HCT116 (cell line): ENCODE measurements at regions not wholly inside any gene's neighbourhood (a gene's known extent, or its start where the extent isn't known, plus 50 kb on each side); places are given as distances from the start of the nearest gene placed in this dataset.

ENCODE experiments used
- ATAC-seq: fragments of 200-7000 bp; cut with Tn5 transposase; 2 replicates; pipeline ENCODE4 v1.9.1; 2020; ENCODE audit warnings: mild to moderate bottlenecking, moderate library complexity
- BruUV-seq: library from RNA; stranded (reverse); fragments of 400-500 nt; replicated peaks from 2 replicates; lab custom pipeline; 2021; lab: Mats Ljungman, UMichigan
- CTCF ChIA-PET: fragments of 300-600 bp; sonication (Branson Sonifier 250); formaldehyde crosslinking; loops from one replicate; lab custom pipeline; 2021; ENCODE audit warnings: antibody characterized with exemption; lab: Charles Lee
- POLR2A ChIA-PET: fragments of 300-600, 350-600 bp; sonication (Branson Sonifier 250); formaldehyde crosslinking; loops from one replicate; lab custom pipeline; 2021; ENCODE audit warnings: antibody characterized with exemption; lab: Charles Lee
- RAD21 ChIA-PET, 2 experiments: fragments of 300-600 bp; sonication (Branson Sonifier 250); formaldehyde crosslinking; loops; one replicate each; lab custom pipeline; 2023; ENCODE audit warnings: low total read pairs in 2 of 2; ENCODE audit not compliant: uncharacterized antibody in 2 of 2, unreplicated experiment in 2 of 2, low non-redundant PET in 1 of 2; lab: Charles Lee
- DNase-seq: peaks from one replicate; pipeline ENCODE4 v3.0.0-alpha.2; 2010; ENCODE audit warnings: low read depth, low spot score
- H2AFZ ChIP-seq: fragments of 200-600 bp; shearing (Covaris generic), sonication (generic); 2 replicates; pipeline ENCODE4 v1.6.1; 2017; ENCODE audit warnings: low read depth, mixed run types, mixed read lengths, antibody characterized with exemption, low read length; ENCODE audit not compliant: poor library complexity, severe bottlenecking
- H3K27ac ChIP-seq: 2 replicates; pipeline ENCODE4 v1.5.1; 2012; ENCODE audit warnings: low read depth, low read length
- H3K27me3 ChIP-seq: fragments of 200-600 bp; sonication (generic); 2 replicates; pipeline ENCODE4 v1.6.1; 2016; ENCODE audit warnings: mixed run types, low read length, mixed read lengths; ENCODE audit not compliant: insufficient read depth
- H3K36me3 ChIP-seq, 2 experiments: fragments of 200-500 bp in 1 of 2; fragments of 200-600 bp in 1 of 2; sonication (Bioruptor generic) in 1 of 2; sonication (generic) in 1 of 2; 2 replicates each; pipeline versions ENCODE4 v1.5.1 to v1.6.1; 2014 to 2016; ENCODE audit warnings: low read length in 2 of 2, inconsistent platforms in 1 of 2, mixed read lengths in 1 of 2, mixed run types in 1 of 2; ENCODE audit not compliant: insufficient read depth in 2 of 2, control insufficient read depth in 1 of 2
- H3K4me1 ChIP-seq, 2 experiments: fragments of 200-600 bp in 1 of 2; sonication (generic) in 1 of 2; 2 replicates each; pipeline versions ENCODE4 v1.5.1 to v1.6.1; 2012 to 2017; ENCODE audit warnings: low read length in 2 of 2, inconsistent platforms in 1 of 2, mild to moderate bottlenecking in 1 of 2, mixed read lengths in 1 of 2, mixed run types in 1 of 2, moderate library complexity in 1 of 2; ENCODE audit not compliant: insufficient read depth in 2 of 2, control insufficient read depth in 1 of 2
- H3K4me2 ChIP-seq: fragments of 200-600 bp; sonication (generic); 2 replicates; pipeline ENCODE4 v1.6.1; 2017; ENCODE audit warnings: mixed run types, low read length, mixed read lengths
- H3K4me3 ChIP-seq, 2 experiments: fragments of 200-600 bp in 1 of 2; sonication (generic) in 1 of 2; replicated peaks in 1 of 2; 2 replicates each; pipeline ENCODE4 v1.5.1; 2011 to 2016; ENCODE audit warnings: low read length in 2 of 2, control low read depth in 1 of 2, low read depth in 1 of 2, mild to moderate bottlenecking in 1 of 2, mixed read lengths in 1 of 2, mixed run types in 1 of 2
- H3K79me2 ChIP-seq: fragments of 200-600 bp; sonication (generic); 2 replicates; pipeline ENCODE4 v1.6.1; 2017; ENCODE audit warnings: mild to moderate bottlenecking, mixed run types, low read length, moderate library complexity, mixed read lengths; ENCODE audit not compliant: insufficient read depth
- H3K9ac ChIP-seq: fragments of 200-600 bp; sonication (generic); 2 replicates; pipeline ENCODE4 v1.6.1; 2016; ENCODE audit warnings: low read length, mixed read lengths
- H3K9me2 ChIP-seq: fragments of 200-600 bp; sonication (generic), shearing (Covaris generic); 2 replicates; pipeline ENCODE4 v1.6.1; 2017; ENCODE audit warnings: mixed run types, mild to moderate bottlenecking, moderate library complexity; ENCODE audit not compliant: insufficient read depth
- H3K9me3 ChIP-seq, 2 experiments: fragments of 200-500 bp in 1 of 2; fragments of 200-600 bp in 1 of 2; sonication (Bioruptor generic) in 1 of 2; sonication (generic) in 1 of 2; 2 replicates each; pipeline ENCODE4 v1.6.1; 2014 to 2017; ENCODE audit warnings: low read length in 2 of 2, mixed read lengths in 2 of 2, inconsistent platforms in 1 of 2, low read depth in 1 of 2, mild to moderate bottlenecking in 1 of 2, mixed run types in 1 of 2, moderate library complexity in 1 of 2; ENCODE audit not compliant: control insufficient read depth in 1 of 2, insufficient read depth in 1 of 2
- H4K20me1 ChIP-seq: fragments of 200-600 bp; sonication (generic), shearing (Covaris generic); 2 replicates; pipeline ENCODE4 v1.6.1; 2017; ENCODE audit warnings: mixed run types, mild to moderate bottlenecking, moderate library complexity; ENCODE audit not compliant: insufficient read depth
- ATF3 ChIP-seq: IDR thresholded peaks from 2 replicates; pipeline ENCODE4 v1.6.1; 2012
- EGR1 ChIP-seq: IDR thresholded peaks from 2 replicates; pipeline ENCODE4 v1.6.1; 2012; ENCODE audit warnings: low read depth
- ELF1 ChIP-seq: IDR thresholded peaks from 2 replicates; pipeline ENCODE4 v1.6.1; 2012; ENCODE audit warnings: low read depth, borderline replicate concordance
- EZH2 ChIP-seq: fragments of 200-600 bp; sonication (generic); IDR thresholded peaks from 2 replicates; pipeline ENCODE4 v1.6.1; 2017; ENCODE audit warnings: antibody characterized with exemption, mixed run types
- EZH2phosphoT487 ChIP-seq: fragments of 200-600 bp; IDR thresholded peaks from 2 replicates; pipeline ENCODE4 v1.6.1; 2018; ENCODE audit warnings: antibody characterized with exemption, borderline replicate concordance
- FOSL1 ChIP-seq: IDR thresholded peaks from 2 replicates; pipeline ENCODE4 v1.6.1; 2012; ENCODE audit warnings: low read depth
- JUND ChIP-seq: IDR thresholded peaks from 2 replicates; pipeline ENCODE4 v1.6.1; 2012
- REST ChIP-seq: IDR thresholded peaks from 2 replicates; pipeline ENCODE4 v1.6.1; 2012; ENCODE audit warnings: low read depth
- SIN3A ChIP-seq: IDR thresholded peaks from 2 replicates; pipeline ENCODE4 v1.6.1; 2012; ENCODE audit warnings: low read depth
- SRF ChIP-seq: IDR thresholded peaks from 2 replicates; pipeline ENCODE4 v1.6.1; 2012; ENCODE audit warnings: low read depth
- TCF7L2 ChIP-seq: IDR thresholded peaks from 2 replicates; pipeline ENCODE4 v1.7.0; 2011; ENCODE audit warnings: borderline replicate concordance, inconsistent platforms; ENCODE audit not compliant: insufficient read depth, insufficient read length; ENCODE audit errors: extremely low read depth
- ZBTB33 ChIP-seq: IDR thresholded peaks from 2 replicates; pipeline ENCODE4 v1.6.1; 2011; ENCODE audit warnings: mild to moderate bottlenecking, low read length, moderate library complexity; ENCODE audit not compliant: insufficient replicate concordance; ENCODE audit errors: extremely low read depth
- ZFX ChIP-seq: fragments of 450-650 bp; IDR thresholded peaks from 2 replicates; pipeline ENCODE4 v1.6.1; 2017
- intact Hi-C: fragments of 100-400 bp; cut with micrococcal nuclease; formaldehyde crosslinking; loops from 2 replicates; pipeline ENCODE4 v1.10.0; 2022

GRCh38 chr7:66556177-66556548, 72.5 kb upstream of the KCTD7 start:
- H3K4me3 ChIP-seq, result no peak overlapping the region
- RAD21 ChIA-PET, result no interaction called here
- DNase-seq, result no peak
- no peaks in the 10 kb centered on the region for H3K27me3 ChIP-seq
- intact Hi-C loops, result loop anchor here (10.0 kb wide), 1 partner anchor 99 kb away; no protein-coding TSS in a partner anchor
- no peaks in the 10 kb centered on the region; a peak in 1 of 4 replicates for H3K4me1 ChIP-seq
- CTCF ChIA-PET, result no interaction called here
- H3K9me2 ChIP-seq, result no peaks in the 10 kb centered on the region
- no TSS peak for BruUV-seq
- no peak for ATAC-seq
- H2AFZ ChIP-seq, result no peak overlapping the region
- TF ChIP-seq ELF1 (no peak), SIN3A (no peak), EZH2 (no peak), ZBTB33 (no peak), EGR1 (no peak), JUND (no peak), SRF (no peak), REST (no peak), EZH2phosphoT487 (no peak), ATF3 (no peak), FOSL1 (no peak), ZFX (no peak), TCF7L2 (no peak)
- no peak overlapping the region for H3K9ac ChIP-seq
- POLR2A ChIA-PET, result no interaction called here
- peaks cover 44% of the 10 kb centered on the region for H3K79me2 ChIP-seq
- 0 out of 2 replicates have a peak, but pooled peaks cover 3% of the 10 kb centered on the region for H4K20me1 ChIP-seq
- no peak overlapping the region for H3K4me2 ChIP-seq
- no peak overlapping the region for H3K27ac ChIP-seq
- H3K9me3 ChIP-seq, result no peaks in the 10 kb centered on the region
- H3K36me3 ChIP-seq, result peaks cover 16 to 20% of the 10 kb centered on the region in 2 experiments
